HK-2 (cell line): ENCODE measurements at regions not wholly inside any gene's neighbourhood (a gene's known extent, or its start where the extent isn't known, plus 50 kb on each side); places are given as distances from the start of the nearest gene placed in this dataset.

Experiments used
- DNase-seq: peaks from one replicate; pipeline ENCODE4 v3.0.0-alpha.2; 2018; ENCODE audit not compliant: unreplicated experiment

- no peak for DNase-seq
These were observed 285.2 kb upstream of the ELAC2 start for GRCh38 chr17:13302983-13303382.

- DNase-seq: no peak
These were observed 284.6 kb upstream of the ELAC2 start for GRCh38 chr17:13302419-13302818.

- DNase-seq: no peak
These were observed 279.4 kb upstream of the ELAC2 start for GRCh38 chr17:13297183-13297582.

- no peak for DNase-seq
These were observed 275.6 kb upstream of the ELAC2 start for GRCh38 chr17:13293421-13293820.

- DNase-seq: no peak
These were observed 274.5 kb upstream of the ELAC2 start for GRCh38 chr17:13292291-13292690.

- no peak for DNase-seq
These were observed 270.4 kb upstream of the ELAC2 start for GRCh38 chr17:13288248-13288647.

GRCh38 chr17:13287226-13287625 lies 269.4 kb upstream of the ELAC2 start:
- DNase-seq: no peak

GRCh38 chr17:13283606-13284005 lies 265.8 kb upstream of the ELAC2 start:
- DNase-seq: no peak

- no peak for DNase-seq
These were observed 263.8 kb upstream of the ELAC2 start for GRCh38 chr17:13281626-13282025.

GRCh38 chr17:13273806-13274205 lies 256.0 kb upstream of the ELAC2 start:
- DNase-seq: no peak

- DNase-seq: no peak
These were observed 254.5 kb upstream of the ELAC2 start for GRCh38 chr17:13272296-13272695.

- DNase-seq: no peak
These were observed 251.2 kb upstream of the ELAC2 start for GRCh38 chr17:13268791-13269595.

- no peak for DNase-seq
These were observed 248.8 kb upstream of the ELAC2 start for GRCh38 chr17:13266606-13267005.

GRCh38 chr17:13265311-13265710 lies 247.5 kb upstream of the ELAC2 start:
- no peak for DNase-seq

- no peak for DNase-seq
These were observed 245.9 kb upstream of the ELAC2 start for GRCh38 chr17:13263746-13264145.

- no peak for DNase-seq
These were observed 238.7 kb upstream of the ELAC2 start for GRCh38 chr17:13256545-13256944.

GRCh38 chr17:13253733-13254410 lies 236.0 kb upstream of the ELAC2 start:
- DNase-seq: no peak

GRCh38 chr17:13244513-13244912 lies 226.7 kb upstream of the ELAC2 start:
- no peak for DNase-seq

- DNase-seq: no peak
These were observed 225.8 kb upstream of the ELAC2 start for GRCh38 chr17:13243585-13243984.

- DNase-seq: no peak
These were observed 223.0 kb upstream of the ELAC2 start for GRCh38 chr17:13240851-13241250.

- no peak for DNase-seq
These were observed 212.8 kb upstream of the ELAC2 start for GRCh38 chr17:13230350-13231264.

GRCh38 chr17:13228225-13228624 lies 210.4 kb upstream of the ELAC2 start:
- no peak for DNase-seq
